Naive thymus-derived CD4-positive, alpha-beta T cell (primary cell): ENCODE measurements at regions not wholly inside any gene's neighbourhood (a gene's known extent, or its start where the extent isn't known, plus 50 kb on each side); places are given as distances from the start of the nearest gene placed in this dataset.

Experiments
- ATAC-seq: fragments of 150-1000 bp; cut with Tn5 transposase; 2 replicates; pipeline ENCODE4 v1.10.0; 2021; ENCODE audit warnings: mild to moderate bottlenecking, moderate library complexity
- CTCF ChIA-PET: fragments of 350-600 bp; sonication (Branson Sonifier 250); formaldehyde crosslinking; loops from one replicate; lab custom pipeline; 2021; ENCODE audit warnings: antibody characterized with exemption; lab: Charles Lee
- POLR2A ChIA-PET: fragments of 350-600 bp; sonication (Branson Sonifier 250); formaldehyde crosslinking; loops from one replicate; lab custom pipeline; 2021; ENCODE audit warnings: antibody characterized with exemption, inconsistent platforms; lab: Charles Lee
- DNase-seq, 9 donors: peaks; one replicate each; pipeline versions ENCODE4 v3.0.0 to v3.0.0-alpha.2; 2020 to 2022; ENCODE audit warnings: mixed read lengths in 1 of 9
- H3K27ac ChIP-seq: one replicate; pipeline ENCODE4 v1.7.0; 2013; ENCODE audit warnings: mild to moderate bottlenecking, low read depth, low read length, moderate library complexity
- H3K27me3 ChIP-seq, 2 donors: one replicate each; pipeline ENCODE4 v1.7.0; 2013; ENCODE audit warnings: low read length in 2 of 2, mild to moderate bottlenecking in 2 of 2, moderate library complexity in 2 of 2; ENCODE audit not compliant: control insufficient read depth in 2 of 2, insufficient read depth in 2 of 2
- H3K36me3 ChIP-seq, 3 experiments: 1 replicate in 2 of 3; 2 replicates in 1 of 3; pipeline ENCODE4 v1.7.0; 2013; ENCODE audit warnings: low read length in 3 of 3, mild to moderate bottlenecking in 3 of 3, moderate library complexity in 1 of 3; ENCODE audit not compliant: insufficient read depth in 3 of 3, control insufficient read depth in 2 of 3
- H3K4me1 ChIP-seq, 2 donors: one replicate each; pipeline ENCODE4 v1.7.0; 2013; ENCODE audit warnings: low read length in 2 of 2, mild to moderate bottlenecking in 2 of 2, moderate library complexity in 1 of 2; ENCODE audit not compliant: control insufficient read depth in 2 of 2, insufficient read depth in 2 of 2
- H3K4me3 ChIP-seq: 2 replicates; pipeline ENCODE4 v1.7.0; 2013; ENCODE audit warnings: mild to moderate bottlenecking, low read length
- H3K9me3 ChIP-seq, 3 experiments: 1 replicate in 2 of 3; 2 replicates in 1 of 3; pipeline ENCODE4 v1.7.0; 2013; ENCODE audit warnings: low read length in 3 of 3; ENCODE audit not compliant: control insufficient read depth in 2 of 3
- H3K27ac Mint-ChIP-seq, 9 donors: one replicate each; pipeline ENCODE4 v1.8.0; 2020 to 2022; ENCODE audit warnings: mixed read lengths in 9 of 9, mild to moderate bottlenecking in 8 of 9, moderate library complexity in 5 of 9, inconsistent platforms in 2 of 9
- H3K27me3 Mint-ChIP-seq, 5 donors: one replicate each; pipeline ENCODE4 v1.8.0; 2021 to 2022; ENCODE audit warnings: mixed read lengths in 5 of 5, mild to moderate bottlenecking in 1 of 5
- H3K36me3 Mint-ChIP-seq, 5 donors: one replicate each; pipeline ENCODE4 v1.8.0; 2020 to 2022; ENCODE audit warnings: mixed read lengths in 5 of 5, mild to moderate bottlenecking in 3 of 5, inconsistent platforms in 1 of 5
- H3K4me1 Mint-ChIP-seq, 7 donors: one replicate each; pipeline ENCODE4 v1.8.0; 2020 to 2022; ENCODE audit warnings: mixed read lengths in 7 of 7, mild to moderate bottlenecking in 3 of 7, inconsistent platforms in 1 of 7
- H3K4me3 Mint-ChIP-seq, 10 donors: one replicate each; pipeline ENCODE4 v1.8.0; 2020 to 2022; ENCODE audit warnings: mild to moderate bottlenecking in 10 of 10, mixed read lengths in 10 of 10, moderate library complexity in 6 of 10, inconsistent platforms in 2 of 10
- H3K9me3 Mint-ChIP-seq, 11 donors: one replicate each; pipeline ENCODE4 v1.8.0; 2020 to 2022; ENCODE audit warnings: mixed read lengths in 11 of 11, mild to moderate bottlenecking in 4 of 11, inconsistent platforms in 1 of 11, moderate library complexity in 1 of 11
- intact Hi-C, 2 donors: fragments of 100-400 bp; cut with micrococcal nuclease; formaldehyde crosslinking; loops; one replicate each; pipeline ENCODE4 v1.15.1; 2023

DNA sequence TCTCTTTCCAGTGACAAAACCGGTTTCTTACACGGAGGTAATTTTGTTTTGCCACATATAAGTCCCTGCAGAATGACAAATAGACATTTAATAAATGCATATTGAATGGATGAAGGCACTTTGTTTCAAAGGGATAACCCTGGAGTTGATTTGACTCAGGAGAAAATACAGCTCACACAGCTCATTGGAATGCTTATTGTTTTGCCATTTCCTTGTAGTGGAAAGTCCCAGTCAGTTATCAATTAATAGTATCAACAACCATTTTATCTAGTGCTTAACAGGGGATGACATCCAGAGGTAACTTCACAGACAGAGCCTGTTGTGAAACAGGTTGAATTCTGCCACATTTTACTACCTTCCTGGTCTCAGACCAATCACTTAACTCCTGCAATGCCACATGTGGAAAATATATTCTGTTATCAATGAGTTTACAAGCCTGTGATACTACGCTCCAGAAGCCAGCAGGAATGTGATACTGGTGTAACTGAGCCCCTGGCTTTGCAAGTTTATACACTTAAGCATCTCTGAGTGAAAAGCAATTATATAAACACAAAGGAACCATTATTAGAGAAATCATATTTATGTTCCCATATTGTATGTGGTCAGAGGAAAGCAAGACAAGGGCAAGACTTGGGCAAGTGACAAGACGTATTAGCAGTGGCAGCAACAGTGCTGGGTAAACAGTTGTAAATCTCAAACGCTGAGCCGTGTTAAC is 123.1 kb upstream of the ANKRD55 start:
- no peaks in the 10 kb centered on the region for H3K4me1 ChIP-seq
- POLR2A ChIA-PET: no interaction called here
- DNase-seq (no peak), ATAC-seq (no peak)
- H3K9me3 ChIP-seq: no peaks in the 10 kb centered on the region
- intact Hi-C loops: no loop called here
- H3K36me3 ChIP-seq: no peaks in the 10 kb centered on the region
- CTCF ChIA-PET: interaction anchor here (0.6 kb wide), 1 partner anchor 84 kb away, joined by 3 read pairs; no protein-coding TSS in a partner anchor
- no peaks in the 10 kb centered on the region for H3K27me3 ChIP-seq
- peaks cover 0 to 1% (median 0%) of the 10 kb centered on the region in 5 donors for H3K36me3 Mint-ChIP-seq
- H3K4me3 ChIP-seq: no peak overlapping the region
- no peak overlapping the region for H3K27ac Mint-ChIP-seq
- H3K4me3 Mint-ChIP-seq: no peak overlapping the region
- no peaks in the 10 kb centered on the region for H3K27me3 Mint-ChIP-seq
- peaks cover 0 to 1% (median 0%) of the 10 kb centered on the region in 11 donors for H3K9me3 Mint-ChIP-seq
- no peak overlapping the region for H3K27ac ChIP-seq
- H3K4me1 Mint-ChIP-seq: peaks cover 0 to 13% (median 5%) of the 10 kb centered on the region in 7 donors

DNA sequence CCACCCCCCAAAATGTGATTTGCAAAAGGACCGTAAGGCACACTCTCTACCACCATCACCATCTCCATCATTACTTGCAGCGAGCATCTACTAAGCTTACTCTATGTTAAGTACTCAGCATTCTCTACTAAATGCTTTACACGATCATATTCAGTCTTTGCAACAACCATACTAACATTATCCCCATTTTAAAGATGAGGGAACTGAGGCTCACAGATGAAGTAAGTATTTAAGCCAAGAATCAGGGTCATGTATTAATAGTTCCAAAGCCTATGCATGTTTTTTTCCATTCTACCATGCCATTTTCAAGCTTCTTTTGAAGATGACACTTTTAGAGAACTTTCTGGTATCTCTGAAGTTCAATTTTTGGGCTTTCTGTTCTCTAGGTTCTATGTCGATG is 121.7 kb upstream of the ANKRD55 start:
- intact Hi-C loops: no loop called here
- no peaks in the 10 kb centered on the region for H3K9me3 ChIP-seq
- ATAC-seq: no peak
- H3K27me3 ChIP-seq: no peaks in the 10 kb centered on the region
- Mint-ChIP-seq H3K27ac (no peak overlapping the region), H3K36me3 (peaks cover 0 to 1% (median 0%) of the 10 kb centered on the region in 5 donors), H3K9me3 (peaks cover 0 to 1% (median 0%) of the 10 kb centered on the region in 11 donors), H3K4me1 (peaks cover 0 to 4% (median 0%) of the 10 kb centered on the region in 7 donors), H3K27me3 (no peaks in the 10 kb centered on the region), H3K4me3 (no peak overlapping the region)
- CTCF ChIA-PET: no interaction called here
- POLR2A ChIA-PET: no interaction called here
- H3K4me3 ChIP-seq: no peak overlapping the region
- H3K27ac ChIP-seq: no peak overlapping the region
- H3K4me1 ChIP-seq: no peaks in the 10 kb centered on the region
- H3K36me3 ChIP-seq: no peaks in the 10 kb centered on the region
- no peak for DNase-seq

DNA sequence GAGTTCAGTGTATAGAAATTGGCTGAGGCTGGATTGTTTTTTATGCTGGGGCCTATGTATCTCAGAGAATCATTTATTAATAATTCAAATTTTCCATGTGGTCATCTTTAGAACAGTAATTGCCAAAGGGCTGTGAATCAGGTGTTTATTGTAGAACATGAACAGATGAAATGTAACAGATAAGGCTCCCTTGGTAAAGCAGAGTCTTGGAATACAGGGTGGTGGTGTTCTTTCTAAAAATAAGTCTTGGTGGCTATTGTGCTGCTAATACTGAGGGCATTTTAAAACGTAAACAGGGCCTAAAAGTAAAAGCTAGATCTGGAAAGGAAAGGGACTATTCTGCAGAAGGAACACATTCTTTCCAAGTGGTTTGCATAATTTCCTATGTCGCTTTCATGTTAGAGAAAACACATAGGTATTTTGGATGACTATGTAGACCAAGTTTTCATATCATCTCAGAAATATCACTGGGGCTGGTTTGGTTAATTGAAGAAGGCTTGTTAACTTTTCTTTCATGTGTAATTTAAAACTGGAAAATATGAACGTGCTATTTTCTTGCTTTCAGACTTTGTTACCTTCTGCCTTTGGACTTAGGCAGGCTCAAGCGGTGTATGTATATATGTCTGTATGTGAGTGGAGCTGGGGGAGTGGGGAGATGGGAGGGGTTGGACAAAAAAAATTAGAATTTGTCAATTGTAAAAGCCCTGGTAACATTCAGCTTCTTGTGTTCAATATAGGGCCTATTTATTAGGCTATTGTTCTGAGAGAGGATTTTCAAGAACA is 119.9 kb upstream of the ANKRD55 start:
- Mint-ChIP-seq H3K4me3 (no peak overlapping the region), H3K27ac (peak overlapping the region in 2 of 9 donors; percentile 40 to 41), H3K4me1 (peaks cover 0 to 4% (median 0%) of the 10 kb centered on the region in 7 donors), H3K9me3 (peaks cover 0 to 1% (median 0%) of the 10 kb centered on the region in 11 donors), H3K36me3 (no peaks in the 10 kb centered on the region), H3K27me3 (no peaks in the 10 kb centered on the region)
- Histone ChIP-seq H3K27me3 (no peaks in the 10 kb centered on the region), H3K9me3 (no peaks in the 10 kb centered on the region), H3K36me3 (no peaks in the 10 kb centered on the region), H3K4me3 (no peak overlapping the region), H3K4me1 (no peaks in the 10 kb centered on the region), H3K27ac (no peak overlapping the region)
- DNase-seq (no peak), ATAC-seq (no peak)
- intact Hi-C loops: no loop called here
- ChIA-PET POLR2A (no interaction called here), CTCF (no interaction called here)

DNA sequence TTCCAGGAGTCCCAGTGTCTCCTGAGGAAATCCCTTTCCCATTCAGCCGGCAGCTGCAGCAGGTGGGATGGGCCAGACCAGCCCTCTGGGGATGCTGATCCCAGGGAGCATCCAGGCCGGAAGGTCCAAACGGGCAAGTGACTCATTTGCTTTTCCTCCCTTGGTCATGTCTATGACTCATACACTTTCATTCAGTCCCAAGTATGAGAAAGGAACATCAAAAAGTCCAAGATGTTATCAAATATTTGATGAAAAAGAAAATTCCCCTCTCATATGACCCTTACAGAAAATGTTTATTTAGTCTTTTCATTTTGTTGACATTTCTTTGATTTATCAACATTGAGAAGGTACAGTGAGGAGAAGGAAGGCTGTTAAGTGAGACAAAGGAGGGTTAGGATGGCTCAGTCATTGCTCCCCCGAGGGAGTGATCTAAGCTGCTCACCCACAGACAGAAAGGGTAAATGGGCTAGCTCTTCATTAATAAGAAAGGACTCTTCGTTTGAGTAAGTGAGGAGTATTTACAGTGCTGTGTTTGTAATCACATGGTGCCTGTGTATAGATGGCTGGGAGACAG is 117.6 kb upstream of the ANKRD55 start:
- CTCF ChIA-PET: no interaction called here
- no peak overlapping the region for H3K27ac ChIP-seq

DNA sequence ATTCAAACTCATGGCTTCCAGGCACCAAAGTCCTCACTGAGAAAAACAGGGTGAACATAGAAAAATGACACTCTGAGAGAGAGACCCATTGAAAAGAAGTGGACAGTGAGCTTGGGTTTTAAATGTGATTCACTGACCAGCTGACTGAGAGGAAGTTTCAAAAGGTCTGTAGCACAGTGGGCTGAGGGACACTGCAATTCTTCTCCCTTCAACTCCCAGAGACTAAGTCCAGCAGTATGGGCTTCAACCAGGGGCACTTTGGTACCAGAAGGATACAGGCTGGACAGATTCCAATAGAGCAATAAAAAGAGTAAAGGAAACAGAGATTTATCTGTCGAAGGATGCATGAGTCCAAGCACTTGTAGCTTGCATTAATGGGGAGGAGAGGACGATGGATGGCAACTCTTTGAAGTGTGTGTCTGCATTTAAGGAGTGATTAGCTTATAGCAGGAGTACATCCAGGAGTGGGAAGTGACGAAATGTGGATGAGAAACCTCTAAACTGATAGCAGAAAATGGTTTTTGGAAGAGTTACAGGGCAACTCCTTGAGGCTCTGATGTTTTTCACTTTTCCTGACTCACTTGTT is 117.0 kb upstream of the ANKRD55 start:
- H3K9me3 Mint-ChIP-seq: peaks cover 0 to 18% (median 3%) of the 10 kb centered on the region in 11 donors
- H3K4me1 Mint-ChIP-seq: peaks cover 0 to 5% (median 0%) of the 10 kb centered on the region in 7 donors
- H3K4me3 Mint-ChIP-seq: no peak overlapping the region
- Histone ChIP-seq H3K36me3 (no peaks in the 10 kb centered on the region), H3K27ac (no peak overlapping the region), H3K4me1 (no peaks in the 10 kb centered on the region), H3K27me3 (no peaks in the 10 kb centered on the region), H3K9me3 (peaks cover 0 to 5% (median 0%) of the 10 kb centered on the region in 3 experiments), H3K4me3 (no peak overlapping the region)
- H3K27ac Mint-ChIP-seq: no peak overlapping the region
- no peaks in the 10 kb centered on the region for H3K27me3 Mint-ChIP-seq
- ChIA-PET POLR2A (interaction anchor here (0.6 kb wide), 1 partner anchor 250 kb away, joined by 5 read pairs; no protein-coding TSS in a partner anchor), CTCF (no interaction called here)
- peaks cover 0 to 11% (median 4%) of the 10 kb centered on the region in 5 donors for H3K36me3 Mint-ChIP-seq
- DNase-seq: no peak
- intact Hi-C loops: no loop called here
- ATAC-seq: no peak

More for the DNA sequence above, 117.6 kb upstream of the ANKRD55 start:
- Mint-ChIP-seq H3K27ac (no peak overlapping the region), H3K36me3 (peaks cover 0 to 11% (median 4%) of the 10 kb centered on the region in 5 donors), H3K4me3 (no peak overlapping the region), H3K9me3 (peaks cover 0 to 16% (median 4%) of the 10 kb centered on the region in 11 donors), H3K4me1 (peaks cover 0 to 5% (median 0%) of the 10 kb centered on the region in 7 donors), H3K27me3 (no peaks in the 10 kb centered on the region)
- peaks cover 0 to 5% (median 0%) of the 10 kb centered on the region in 3 experiments for H3K9me3 ChIP-seq
- POLR2A ChIA-PET: no interaction called here
- H3K36me3 ChIP-seq: no peaks in the 10 kb centered on the region
- intact Hi-C loops: no loop called here
- H3K4me1 ChIP-seq: no peaks in the 10 kb centered on the region
- DNase-seq (no peak), ATAC-seq (peak; percentile 31)
- H3K27me3 ChIP-seq: no peaks in the 10 kb centered on the region
- H3K4me3 ChIP-seq: no peak overlapping the region

DNA sequence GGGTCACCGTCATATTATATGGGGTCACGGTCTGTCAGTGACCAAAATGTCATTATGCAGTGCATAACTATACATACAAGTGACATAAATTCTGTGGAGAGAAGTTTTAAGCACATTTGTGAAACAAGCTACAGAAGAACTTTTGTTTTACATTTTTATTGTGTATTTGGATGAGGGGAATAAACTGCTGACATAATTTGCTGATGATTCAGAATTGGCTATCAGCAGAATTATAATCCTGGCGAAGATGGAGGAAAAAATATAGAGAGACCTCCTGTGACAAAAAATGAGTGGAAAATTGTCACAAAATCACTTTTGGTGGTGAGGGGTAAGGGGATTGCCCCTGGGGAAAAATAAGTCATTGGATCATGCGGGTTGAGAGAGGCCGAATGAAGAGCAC is 116.3 kb upstream of the ANKRD55 start:
- no peak overlapping the region for H3K27ac Mint-ChIP-seq
- Histone ChIP-seq H3K9me3 (peaks cover 0 to 5% (median 0%) of the 10 kb centered on the region in 3 experiments), H3K27me3 (no peaks in the 10 kb centered on the region), H3K4me1 (no peaks in the 10 kb centered on the region), H3K4me3 (no peak overlapping the region), H3K36me3 (no peaks in the 10 kb centered on the region), H3K27ac (no peak overlapping the region)
- POLR2A ChIA-PET: interaction anchor here (0.6 kb wide), 1 partner anchor 250 kb away, joined by 5 read pairs; no protein-coding TSS in a partner anchor
- ATAC-seq (no peak), DNase-seq (no peak)
- H3K36me3 Mint-ChIP-seq: peaks cover 0 to 11% (median 4%) of the 10 kb centered on the region in 5 donors
- no peak overlapping the region for H3K4me3 Mint-ChIP-seq
- H3K27me3 Mint-ChIP-seq: no peaks in the 10 kb centered on the region
- intact Hi-C loops: no loop called here
- H3K4me1 Mint-ChIP-seq: peaks cover 0 to 5% (median 0%) of the 10 kb centered on the region in 7 donors
- CTCF ChIA-PET: no interaction called here
- peaks cover 0 to 18% (median 3%) of the 10 kb centered on the region in 11 donors for H3K9me3 Mint-ChIP-seq
